ENCODE measurements at regions not wholly inside any gene's neighbourhood (a gene's known extent, or its start where the extent isn't known, plus 50 kb on each side); places are given as distances from the start of the nearest gene placed in this dataset.

- no peak for DNase-seq
Observed at GRCh38 chr1:175894581-175894980, 151.2 kb upstream of the TNR start.

DNA sequence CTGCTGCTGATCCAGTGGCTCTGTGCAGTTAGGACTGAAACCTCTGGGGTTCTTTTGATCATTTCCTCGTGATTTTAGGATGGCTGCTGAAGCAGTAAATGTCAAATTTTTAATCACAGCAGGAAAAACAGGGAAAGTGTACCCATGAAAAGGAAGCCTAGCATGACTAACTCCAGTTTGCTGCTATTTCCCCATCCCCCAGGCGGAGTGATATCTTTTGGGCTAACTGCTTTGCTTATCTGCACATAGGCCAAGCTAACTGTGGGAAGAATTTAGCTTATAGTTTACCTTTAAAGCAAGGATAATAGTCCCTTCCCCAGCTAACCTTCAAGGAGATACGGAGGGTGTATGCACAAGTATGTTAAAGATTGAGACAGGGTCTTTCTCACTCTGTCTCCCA, 149.8 kb upstream of the TNR start:
- no peak for DNase-seq

DNA sequence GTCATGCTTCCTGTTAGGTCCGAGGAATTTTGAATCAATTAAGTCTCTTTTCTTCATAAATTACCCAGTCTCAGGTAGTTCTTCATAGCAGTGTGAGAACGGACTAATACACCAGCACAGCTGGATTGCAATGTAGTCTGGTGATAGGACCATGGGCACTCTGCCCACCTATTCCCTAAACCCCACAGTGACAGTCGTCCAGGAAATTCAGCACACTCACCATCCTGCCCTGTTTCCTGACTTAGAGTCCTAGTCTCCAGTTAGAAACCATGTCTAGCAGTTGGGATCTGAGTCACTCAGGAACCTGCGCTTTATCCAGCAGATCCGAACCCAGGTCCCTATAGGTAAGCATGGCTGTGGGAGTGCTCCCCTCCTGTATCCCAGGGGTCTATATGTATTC, 149.3 kb upstream of the TNR start:
- DNase-seq: no peak

DNA sequence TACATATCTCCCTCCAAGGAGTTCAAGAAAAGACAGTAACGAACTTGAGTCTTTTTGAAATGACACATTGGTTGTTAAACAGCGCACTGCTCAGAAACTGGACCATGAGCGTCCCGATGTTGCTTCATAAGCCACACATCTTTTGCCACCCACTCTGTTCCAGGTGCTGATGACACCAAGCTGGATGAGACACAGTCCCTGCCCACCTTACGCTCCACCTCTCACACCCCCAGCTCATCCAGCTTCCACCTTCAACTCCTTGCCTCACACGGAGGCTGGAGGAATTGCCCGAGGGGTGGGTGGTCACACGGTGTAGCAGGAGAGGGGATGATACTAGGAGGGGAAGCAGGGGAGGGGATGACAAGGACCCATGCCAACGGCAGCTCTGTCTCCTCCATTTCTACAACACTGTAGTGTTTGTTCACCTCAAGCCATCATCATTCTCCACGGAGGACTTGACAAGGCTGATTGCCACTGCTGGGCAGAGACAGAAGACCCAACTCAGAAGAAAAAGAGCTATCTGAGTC, 148.5 kb upstream of the TNR start:
- DNase-seq: no peak

DNA sequence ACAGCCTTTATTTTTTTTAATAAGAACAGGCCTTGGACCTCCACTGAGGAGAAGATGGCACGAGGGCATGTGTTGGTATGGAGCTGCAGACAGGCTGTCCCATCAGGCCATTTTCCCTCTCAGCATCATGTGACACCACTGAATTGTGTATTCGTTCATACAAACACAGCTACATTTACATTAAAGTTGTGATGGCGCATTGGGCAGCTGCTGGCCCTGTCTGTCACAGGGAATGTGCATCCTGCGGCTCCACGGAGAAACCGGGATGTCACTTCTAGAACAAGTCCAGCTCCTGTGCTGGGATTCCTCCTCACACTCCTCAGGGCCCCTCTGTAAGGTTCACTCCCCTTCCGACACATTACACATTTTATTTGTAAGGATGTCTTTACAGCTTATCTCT, 147.6 kb upstream of the TNR start:
- no peak for DNase-seq

- no peak for DNase-seq
Observed at GRCh38 chr1:175889848-175890247, 146.5 kb upstream of the TNR start.

GRCh38 chr1:175888996-175889395, 145.6 kb upstream of the TNR start:
- no peak for DNase-seq

DNA sequence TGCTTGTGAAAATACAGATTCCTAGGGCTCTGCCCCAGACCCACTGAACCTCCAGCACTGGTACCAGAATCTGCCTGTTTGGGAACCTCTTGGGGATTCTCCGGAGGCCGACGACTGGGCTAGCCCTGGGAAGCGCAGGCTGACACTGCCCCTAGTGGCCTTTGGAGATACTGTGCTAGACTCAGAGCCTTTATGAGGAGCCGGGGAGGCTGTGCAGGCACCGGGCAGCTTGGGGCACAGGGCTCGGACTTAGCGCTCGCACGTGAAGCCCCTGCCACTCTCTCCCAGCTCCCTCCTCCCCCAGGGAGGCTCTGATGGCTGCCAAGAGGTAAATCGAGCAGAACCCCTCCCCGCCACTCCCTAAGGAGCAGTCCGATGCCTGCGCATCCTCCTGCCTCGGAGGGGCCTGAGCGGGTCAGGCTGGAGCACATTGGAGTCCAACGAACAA, 144.6 kb upstream of the TNR start:
- no peak for DNase-seq

DNA sequence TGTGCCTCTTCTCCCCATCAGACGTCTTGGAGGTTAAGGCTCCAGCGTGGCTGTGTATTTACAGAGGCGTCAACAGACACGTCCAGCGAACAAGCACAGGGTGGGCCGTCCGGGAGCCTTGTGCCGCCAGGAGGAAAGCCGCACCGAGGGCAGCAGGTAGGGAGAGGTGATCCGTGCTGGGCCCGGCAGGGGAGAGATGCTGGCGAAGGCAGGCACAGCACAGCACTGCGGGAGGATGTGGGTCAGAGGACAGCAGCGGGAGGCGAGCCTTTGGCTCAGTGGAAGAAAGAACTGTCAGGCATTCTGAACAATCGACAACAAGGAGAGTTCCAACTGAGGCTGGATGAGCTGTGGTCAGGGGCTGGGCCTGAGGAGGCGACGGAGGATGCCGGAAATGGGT, 144.1 kb upstream of the TNR start:
- DNase-seq: no peak

DNA sequence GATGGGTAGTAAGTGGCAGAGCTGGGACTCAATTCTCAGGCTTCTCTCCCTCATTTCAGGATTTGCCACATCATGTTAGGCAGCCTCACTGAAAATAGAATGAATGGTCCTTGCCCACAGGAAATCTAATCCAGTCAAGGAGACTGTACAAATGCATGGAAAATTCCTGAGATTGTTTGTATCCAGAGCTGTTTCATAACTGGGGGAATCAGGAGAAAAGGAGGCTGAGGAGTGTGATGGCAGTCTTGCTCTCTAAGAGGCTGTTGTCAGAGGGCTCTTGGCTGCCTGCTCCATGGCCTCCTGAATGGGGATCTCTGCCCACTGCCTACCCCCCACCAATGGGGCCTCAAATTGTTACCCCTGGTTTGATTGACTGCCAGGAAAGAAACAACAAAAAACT, 141.9 kb upstream of the TNR start:
- DNase-seq: no peak

- no peak for DNase-seq
Observed at GRCh38 chr1:175884369-175884768, 141.0 kb upstream of the TNR start.

- no peak for DNase-seq
Observed at GRCh38 chr1:175882192-175882591, 138.8 kb upstream of the TNR start.

GRCh38 chr1:175881246-175881976, 138.0 kb upstream of the TNR start:
- no peak for DNase-seq

DNA sequence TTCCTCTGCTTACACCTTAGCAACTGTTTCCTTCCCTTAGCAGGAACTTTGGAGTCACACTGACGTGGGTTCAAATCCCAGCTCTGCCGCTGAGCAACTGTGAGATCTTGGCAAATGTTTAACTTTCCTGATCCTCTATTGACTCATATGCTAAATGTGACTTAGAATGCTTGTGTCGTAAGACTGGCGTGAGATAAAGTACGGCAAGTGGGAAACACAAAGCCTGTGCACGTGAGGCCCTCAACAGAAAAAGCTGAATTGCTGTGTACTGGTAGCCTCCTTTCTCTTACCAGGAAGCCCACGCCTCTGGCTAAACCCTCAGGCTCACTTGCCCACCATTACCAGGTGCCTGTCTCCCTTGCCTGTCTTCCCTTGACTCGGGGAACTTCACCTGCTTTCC, 135.4 kb upstream of the TNR start:
- no peak for DNase-seq

GRCh38 chr1:175877939-175878737, 134.7 kb upstream of the TNR start:
- no peak for DNase-seq

DNA sequence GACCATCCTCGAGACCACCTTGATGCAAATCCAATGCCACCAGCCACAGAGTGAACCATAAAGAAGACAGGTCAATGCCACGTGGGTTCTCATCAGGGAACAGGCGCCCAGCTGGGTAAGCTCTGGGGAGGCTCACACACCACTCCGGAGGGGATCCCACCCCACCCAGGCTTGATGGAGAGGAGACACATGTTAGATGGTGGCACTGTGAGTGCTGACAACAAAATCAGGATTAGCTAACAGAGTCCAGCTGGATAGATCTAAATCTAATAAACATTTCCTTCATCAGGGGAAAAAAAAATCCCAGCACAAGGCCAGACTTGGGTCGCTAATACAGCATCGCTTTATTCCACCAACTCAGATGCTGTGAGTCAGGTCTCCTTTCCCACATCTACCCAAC, 132.2 kb upstream of the TNR start:
- DNase-seq: no peak

GRCh38 chr1:175874081-175874480, 130.7 kb upstream of the TNR start:
- DNase-seq: no peak

GRCh38 chr1:175873290-175873935, 130.0 kb upstream of the TNR start:
- DNase-seq: no peak

DNA sequence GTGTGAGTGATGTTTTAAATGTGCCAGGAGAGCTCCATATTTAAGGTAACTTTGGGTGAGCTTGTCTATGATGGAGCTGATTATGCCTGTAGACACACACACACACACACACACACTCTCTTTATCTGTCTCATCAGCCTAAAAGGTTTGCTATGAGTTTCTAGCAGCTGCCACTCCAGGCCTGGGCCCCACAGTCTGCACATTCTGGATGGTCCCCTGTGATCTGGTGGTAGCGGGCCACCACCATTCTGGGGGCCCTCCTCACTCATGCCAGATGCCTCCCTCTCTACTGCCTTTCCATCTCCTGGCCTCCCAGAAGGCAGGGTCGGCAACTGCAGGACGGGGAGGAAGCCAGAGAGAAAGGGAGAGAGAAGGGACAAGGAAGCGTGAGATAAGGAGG, 129.2 kb upstream of the TNR start:
- no peak for DNase-seq

DNA sequence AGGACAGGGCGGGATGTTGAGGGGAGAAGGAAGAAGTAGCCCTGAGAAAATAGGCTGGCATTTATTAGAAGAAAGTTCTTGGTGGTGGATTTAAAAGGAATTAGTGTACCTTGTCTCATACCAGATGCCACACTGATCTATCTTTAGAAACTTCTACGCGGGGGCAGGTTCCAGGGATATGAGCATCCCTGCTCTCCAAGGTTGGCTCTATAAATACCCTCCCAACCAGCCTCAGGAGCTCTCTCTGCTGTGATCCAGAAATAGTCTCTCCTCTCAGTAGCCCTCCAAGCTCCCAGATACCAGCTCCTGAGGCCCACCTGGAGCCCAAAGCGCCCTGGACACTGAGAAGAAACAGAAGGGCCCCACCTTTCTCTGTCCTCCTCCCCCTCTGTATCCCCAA, 128.3 kb upstream of the TNR start:
- DNase-seq: no peak

DNA sequence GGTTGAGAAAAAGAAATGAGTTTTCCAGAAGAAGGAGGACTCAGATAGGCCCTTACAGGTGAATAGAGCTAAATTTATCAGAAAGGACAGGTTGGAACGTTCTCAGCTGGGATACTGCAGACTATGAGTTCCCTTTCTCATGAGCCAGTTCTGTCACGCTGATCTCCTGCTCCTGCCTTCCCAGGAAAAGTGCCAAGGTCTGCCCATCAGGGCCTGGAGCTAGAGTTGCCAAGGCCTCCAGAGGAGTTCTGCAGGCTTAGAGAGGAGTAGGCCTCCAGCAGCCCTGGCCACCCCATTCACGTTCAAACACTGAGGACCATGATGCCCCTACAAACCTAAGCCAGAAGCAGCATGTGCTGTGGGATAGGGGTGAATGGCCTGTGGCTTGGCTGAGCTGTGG, 126.8 kb upstream of the TNR start:
- no peak for DNase-seq

- DNase-seq: no peak
Observed at GRCh38 chr1:175866776-175867175, 123.4 kb upstream of the TNR start.

DNA sequence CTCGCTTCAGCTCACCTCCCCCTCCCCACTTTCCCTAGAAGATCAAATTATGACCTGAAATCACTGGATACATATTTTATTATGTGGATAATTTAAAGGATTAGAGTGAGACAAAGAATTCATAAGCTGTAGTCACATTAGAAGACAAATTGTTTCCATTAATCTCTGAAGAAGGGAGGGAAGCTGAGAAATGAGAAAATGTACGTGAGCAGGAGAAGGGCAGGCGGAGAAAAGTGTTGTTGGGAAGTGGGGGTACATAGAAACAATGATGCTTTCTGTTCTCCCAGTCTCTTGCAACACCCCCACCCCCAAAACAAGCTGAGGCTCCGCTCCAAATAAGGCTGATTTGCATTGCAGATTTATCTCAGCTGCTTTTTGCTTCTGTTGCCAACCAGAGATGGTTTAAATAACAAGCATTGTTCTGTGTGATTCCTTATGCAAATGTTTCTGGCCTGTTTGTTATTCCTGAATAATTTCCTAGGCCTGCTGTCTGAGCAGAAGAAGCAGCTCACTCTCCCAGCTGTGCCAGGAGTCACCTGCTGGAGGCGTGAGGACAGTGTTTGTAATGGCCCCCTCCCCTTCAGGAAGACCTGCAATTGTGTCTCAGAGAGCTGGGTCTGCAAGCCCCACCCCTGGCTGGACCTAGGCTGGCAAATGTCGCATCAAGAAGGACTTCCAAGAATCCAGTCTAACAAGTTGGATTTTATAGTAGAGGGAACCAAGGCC, 121.8 kb upstream of the TNR start:
- DNase-seq: no peak

Data from NCI-H2029 (cell line).